Kasumi-1 (cell line): ENCODE measurements at regions not wholly inside any gene's neighbourhood (a gene's known extent, or its start where the extent isn't known, plus 50 kb on each side); places are given as distances from the start of the nearest gene placed in this dataset.

Experiments used
- DNase-seq, 2 experiments: peaks; one replicate each; lab custom pipeline; 2025; lab: John Stamatoyannopoulos, UW

- DNase-seq, result no peak
Observed at GRCh38 chr4:182000077-182000476, 243.1 kb upstream of the TENM3 start.

GRCh38 chr4:182010876-182011275 lies 232.3 kb upstream of the TENM3 start:
- DNase-seq, result no peak

- no peak for DNase-seq
Observed at GRCh38 chr4:182014164-182014563, 229.0 kb upstream of the TENM3 start.

- no peak for DNase-seq
Observed at GRCh38 chr4:182015014-182015413, 228.2 kb upstream of the TENM3 start.

- no peak for DNase-seq
Observed at GRCh38 chr4:182015893-182016292, 227.3 kb upstream of the TENM3 start.

- DNase-seq, result no peak
Observed at GRCh38 chr4:182017038-182017437, 226.2 kb upstream of the TENM3 start.

- no peak for DNase-seq
Observed at GRCh38 chr4:182018691-182019090, 224.5 kb upstream of the TENM3 start.

GRCh38 chr4:182019148-182019652 lies 224.0 kb upstream of the TENM3 start:
- no peak for DNase-seq

- no peak for DNase-seq
Observed at GRCh38 chr4:182022909-182023308, 220.3 kb upstream of the TENM3 start.

GRCh38 chr4:182023469-182023868 lies 219.7 kb upstream of the TENM3 start:
- DNase-seq, result no peak

- DNase-seq, result no peak
Observed at GRCh38 chr4:182042945-182043344, 200.3 kb upstream of the TENM3 start.

- no peak for DNase-seq
Observed at GRCh38 chr4:182048871-182049270, 194.3 kb upstream of the TENM3 start.

- no peak for DNase-seq
Observed at GRCh38 chr4:182056866-182057265, 186.3 kb upstream of the TENM3 start.

GRCh38 chr4:182062458-182062857 lies 180.7 kb upstream of the TENM3 start:
- DNase-seq, result no peak

GRCh38 chr4:182062936-182063335 lies 180.3 kb upstream of the TENM3 start:
- DNase-seq, result no peak

GRCh38 chr4:182063651-182064050 lies 179.6 kb upstream of the TENM3 start:
- DNase-seq, result no peak

- DNase-seq, result no peak
Observed at GRCh38 chr4:182065255-182065654, 177.9 kb upstream of the TENM3 start.

GRCh38 chr4:182066037-182066436 lies 177.2 kb upstream of the TENM3 start:
- DNase-seq, result no peak

- no peak for DNase-seq
Observed at GRCh38 chr4:182067828-182068227, 175.4 kb upstream of the TENM3 start.

GRCh38 chr4:182068920-182069319 lies 174.3 kb upstream of the TENM3 start:
- DNase-seq, result no peak

GRCh38 chr4:182073278-182073677 lies 169.9 kb upstream of the TENM3 start:
- no peak for DNase-seq

GRCh38 chr4:182074139-182074538 lies 169.1 kb upstream of the TENM3 start:
- DNase-seq, result no peak

- no peak for DNase-seq
Observed at GRCh38 chr4:182074810-182075209, 168.4 kb upstream of the TENM3 start.

GRCh38 chr4:182082910-182083309 lies 160.3 kb upstream of the TENM3 start:
- no peak for DNase-seq
